IMR-90 (cell line): ENCODE measurements at regions not wholly inside any gene's neighbourhood (a gene's known extent, or its start where the extent isn't known, plus 50 kb on each side); places are given as distances from the start of the nearest gene placed in this dataset.
A peak's percentile ranks its signal among the peaks of the same experiment; 100 is the strongest.

Experiments used
- ATAC-seq: fragments of 200-7000 bp; cut with Tn5 transposase; 2 replicates; pipeline ENCODE4 v1.9.1; 2020; ENCODE audit warnings: low read depth, mild to moderate bottlenecking, moderate library complexity
- BruUV-seq: library from RNA; stranded (reverse); fragments of 400-500 nt; replicated peaks from 2 replicates; lab custom pipeline; 2021; lab: Mats Ljungman, UMichigan
- CTCF ChIA-PET: fragments of 300-600 bp; formaldehyde crosslinking; extraction: SDS; loops from one replicate; lab custom pipeline; 2021; ENCODE audit warnings: antibody characterized with exemption; lab: Yijun Ruan, JAX
- POLR2A ChIA-PET: fragments of 300-600 bp; sonication (Branson Sonifier 250); formaldehyde crosslinking; loops from one replicate; lab custom pipeline; 2022; ENCODE audit warnings: antibody characterized with exemption; ENCODE audit not compliant: unreplicated experiment; lab: Charles Lee
- DNase-seq: peaks from one replicate; pipeline ENCODE4 v3.0.0; 2013
- H2AFZ ChIP-seq: replicated peaks from 2 replicates; pipeline ENCODE3; 2013; ENCODE audit warnings: low read length, mild to moderate bottlenecking; ENCODE audit not compliant: poor library complexity
- H2AK5ac ChIP-seq: 2 replicates; pipeline ENCODE4 v1.6.1; 2013; ENCODE audit warnings: low read depth, low read length, inconsistent platforms
- H2AK9ac ChIP-seq: replicated peaks from 2 replicates; pipeline ENCODE3; 2013; ENCODE audit warnings: mild to moderate bottlenecking, low read depth, low read length, moderate library complexity; ENCODE audit not compliant: poor library complexity
- H2BK120ac ChIP-seq: 2 replicates; pipeline ENCODE4 v1.6.1; 2013; ENCODE audit warnings: low read depth, low read length, inconsistent platforms
- H2BK15ac ChIP-seq: 3 replicates; pipeline ENCODE4 v1.6.1; 2013; ENCODE audit warnings: low read depth, low read length, inconsistent platforms
- H2BK20ac ChIP-seq: 2 replicates; pipeline ENCODE4 v1.6.1; 2013; ENCODE audit warnings: low read depth, mild to moderate bottlenecking, inconsistent platforms, low read length, moderate library complexity
- H2BK5ac ChIP-seq: 2 replicates; pipeline ENCODE4 v1.6.1; 2013; ENCODE audit warnings: mild to moderate bottlenecking, low read depth, low read length, inconsistent platforms; ENCODE audit not compliant: poor library complexity, severe bottlenecking
- H3K14ac ChIP-seq: replicated peaks from 2 replicates; pipeline ENCODE4 v1.6.1; 2013; ENCODE audit warnings: low read depth, low read length, inconsistent platforms
- H3K18ac ChIP-seq: 2 replicates; pipeline ENCODE4 v1.6.1; 2013; ENCODE audit warnings: low read depth, low read length, control low read depth
- H3K23ac ChIP-seq: 2 replicates; pipeline ENCODE4 v1.6.1; 2013; ENCODE audit warnings: low read depth, low read length, inconsistent platforms
- H3K27ac ChIP-seq: 2 replicates; pipeline ENCODE4 v1.5.1; 2013; ENCODE audit warnings: mild to moderate bottlenecking, control low read depth, low read length; ENCODE audit not compliant: insufficient read depth
- H3K27me3 ChIP-seq: 2 replicates; pipeline ENCODE4 v1.6.1; 2013; ENCODE audit warnings: low read length; ENCODE audit not compliant: control insufficient read depth, insufficient read depth
- H3K36me3 ChIP-seq: 2 replicates; pipeline ENCODE4 v1.6.1; 2013; ENCODE audit warnings: low read length, mixed read lengths; ENCODE audit not compliant: control insufficient read depth, insufficient read depth
- H3K4ac ChIP-seq: 2 replicates; pipeline ENCODE4 v1.6.1; 2013; ENCODE audit warnings: low read depth, low read length, inconsistent platforms
- H3K4me1 ChIP-seq: 2 replicates; pipeline ENCODE4 v1.6.1; 2013; ENCODE audit warnings: low read length, mixed read lengths; ENCODE audit not compliant: control insufficient read depth, insufficient read depth
- H3K4me2 ChIP-seq: 2 replicates; pipeline ENCODE4 v1.6.1; 2013; ENCODE audit warnings: low read depth, mild to moderate bottlenecking, control low read depth, low read length, moderate library complexity
- H3K4me3 ChIP-seq: 2 replicates; pipeline ENCODE4 v1.5.1; 2013; ENCODE audit warnings: low read depth, mild to moderate bottlenecking, control low read depth, low read length, moderate library complexity; ENCODE audit not compliant: insufficient read depth
- H3K56ac ChIP-seq: 2 replicates; pipeline ENCODE4 v1.6.1; 2013; ENCODE audit warnings: low read length, inconsistent platforms; ENCODE audit not compliant: insufficient read depth; ENCODE audit errors: extremely low read depth
- H3K79me1 ChIP-seq, 2 experiments: 2 replicates each; pipeline ENCODE4 v1.6.1; 2013; ENCODE audit warnings: low read length in 2 of 2, inconsistent platforms in 1 of 2, low read depth in 1 of 2
- H3K9ac ChIP-seq: 2 replicates; pipeline ENCODE4 v1.6.1; 2013; ENCODE audit warnings: low read depth, low read length, control low read depth
- H3K9me1 ChIP-seq: 2 replicates; pipeline ENCODE4 v1.6.1; 2013; ENCODE audit warnings: low read length, inconsistent platforms; ENCODE audit not compliant: insufficient read depth
- H3K9me3 ChIP-seq: 2 replicates; pipeline ENCODE4 v1.6.1; 2013; ENCODE audit warnings: low read length; ENCODE audit not compliant: control insufficient read depth, insufficient read depth
- H4K20me1 ChIP-seq: 2 replicates; pipeline ENCODE4 v1.6.1; 2013; ENCODE audit warnings: low read length, inconsistent platforms; ENCODE audit not compliant: insufficient read depth
- H4K5ac ChIP-seq: 2 replicates; pipeline ENCODE4 v1.6.1; 2013; ENCODE audit warnings: mild to moderate bottlenecking, low read depth, low read length, control low read depth
- H4K8ac ChIP-seq, 2 experiments: 2 replicates each; pipeline ENCODE4 v1.6.1; 2013; ENCODE audit warnings: low read depth in 2 of 2, low read length in 2 of 2, control low read depth in 1 of 2, inconsistent platforms in 1 of 2
- H4K91ac ChIP-seq: 2 replicates; pipeline ENCODE4 v1.6.1; 2013; ENCODE audit warnings: low read depth, low read length, inconsistent platforms; ENCODE audit not compliant: insufficient read depth
- BHLHE40 ChIP-seq: fragments of 150-350 bp; IDR thresholded peaks from 2 replicates; pipeline ENCODE4 v1.6.1; 2016; ENCODE audit warnings: mild to moderate bottlenecking, low read depth, low read length
- CEBPB ChIP-seq: IDR thresholded peaks from 2 replicates; pipeline ENCODE4 v1.6.1; 2012; ENCODE audit warnings: low read depth, low read length, improper control_type of control experiment
- ELK1 ChIP-seq: fragments of 150-350 bp; IDR thresholded peaks from 2 replicates; pipeline ENCODE4 v1.6.1; 2016; ENCODE audit warnings: low read depth, mild to moderate bottlenecking, low read length, moderate library complexity, borderline replicate concordance
- FOS ChIP-seq: fragments of 150-350 bp; IDR thresholded peaks from 2 replicates; pipeline ENCODE4 v1.6.1; 2016; ENCODE audit warnings: low read depth, low read length
- MAFK ChIP-seq: IDR thresholded peaks from 2 replicates; pipeline ENCODE4 v1.6.1; 2012; ENCODE audit warnings: low read depth, low read length, improper control_type of control experiment
- MXI1 ChIP-seq: IDR thresholded peaks from 2 replicates; pipeline ENCODE4 v1.6.1; 2012; ENCODE audit warnings: low read depth, mild to moderate bottlenecking, low read length, moderate library complexity, borderline replicate concordance
- NFE2L2 ChIP-seq: fragments of 150-350 bp; IDR thresholded peaks from 2 replicates; pipeline ENCODE4 v1.6.1; 2016; ENCODE audit warnings: low read depth, mild to moderate bottlenecking, low read length
- POLR2A ChIP-seq: IDR thresholded peaks from 2 replicates; pipeline ENCODE4 v1.6.1; 2012; ENCODE audit warnings: mild to moderate bottlenecking, low read depth, low read length
- RAD21 ChIP-seq: IDR thresholded peaks from 2 replicates; pipeline ENCODE4 v1.6.1; 2012; ENCODE audit warnings: low read length, improper control_type of control experiment
- RCOR1 ChIP-seq: IDR thresholded peaks from 2 replicates; pipeline ENCODE4 v1.6.1; 2012; ENCODE audit warnings: mild to moderate bottlenecking, low read length, improper control_type of control experiment; ENCODE audit not compliant: insufficient replicate concordance
- RFX5 ChIP-seq: IDR thresholded peaks from 2 replicates; pipeline ENCODE4 v1.8.0; 2012; ENCODE audit warnings: low read depth, mild to moderate bottlenecking, low read length, moderate library complexity
- SMC3 ChIP-seq: fragments of 150-350 bp; IDR thresholded peaks from 2 replicates; pipeline ENCODE4 v1.6.1; 2016; ENCODE audit warnings: low read depth, mild to moderate bottlenecking, antibody characterized with exemption, low read length, moderate library complexity
- WGBS, 2 experiments: methylation state at CpG; one replicate each; pipeline versions ENCODE4 v1.1.5 to v1.1.7; 2013; ENCODE audit warnings: missing lambda C conversion rate in 2 of 2; ENCODE audit not compliant: insufficient read length in 1 of 2; ENCODE audit errors: extremely low coverage in 2 of 2; 5-methylcytosine and 5-hydroxymethylcytosine counted together
- dilution Hi-C: fragments of 300-500 bp; cut with HindIII; formaldehyde crosslinking; loops from one replicate; pipeline ENCODE4 v1.14.3; 2018; ENCODE audit warnings: low sequenced_read_pairs; ENCODE audit not compliant: unreplicated experiment
- in situ Hi-C: fragments of 300-500 bp; cut with MboI; formaldehyde crosslinking; loops from 3 replicates; pipeline ENCODE4 v1.14.3; 2019; ENCODE audit warnings: low sequenced_read_pairs, inconsistent platforms, mixed read lengths
- intact Hi-C: fragments of 100-400 bp; cut with micrococcal nuclease; formaldehyde crosslinking; loops from 2 replicates; pipeline ENCODE4 v1.10.0; 2022
- TF ChIP-seq, protein P1 (sequence below): conservative IDR thresholded peaks from 2 replicates; pipeline ENCODE4 v1.5.1; 2012; ENCODE audit warnings: mild to moderate bottlenecking, low read depth, low read length, improper control_type of control experiment
- TF ChIP-seq, protein P2 (sequence below): fragments of 150-350 bp; IDR thresholded peaks from 2 replicates; pipeline ENCODE4 v1.6.1; 2017; ENCODE audit warnings: mild to moderate bottlenecking, antibody characterized with exemption, low read length, low read depth

GRCh38 chr2:221074238-221074637 lies 497.9 kb downstream of the EPHA4 start:
- intact Hi-C loops = loop anchor here (10.0 kb wide), 2 partner anchors 389 to 501 kb away; partner anchors contain the start of gene EPHA4
- Histone ChIP-seq H3K4ac (0 out of 2 replicates have a peak overlapping the region, but pooled peaks have one; percentile 7), H3K27ac (no peak overlapping the region), H2BK15ac (0 out of 3 replicates have a peak overlapping the region, but pooled peaks have one; percentile 10), H3K18ac (no peak overlapping the region), H4K91ac (no peak overlapping the region; the same call in 1 of the 2 replicates), H2BK5ac (no peak overlapping the region), H3K9ac (no peak overlapping the region), H4K8ac (no peak overlapping the region), H3K14ac (no peak overlapping the region), H3K27me3 (no peaks in the 10 kb centered on the region), H2AFZ (no peak overlapping the region), H2AK9ac (no peak overlapping the region), H4K5ac (no peak overlapping the region), H2BK20ac (peak overlapping the region; percentile 9; the same call in 1 of the 2 replicates), H3K4me3 (no peak overlapping the region), H3K4me2 (no peak overlapping the region), H2AK5ac (no peak overlapping the region), H3K9me3 (peaks cover 10% of the 10 kb centered on the region), H4K20me1 (no peaks in the 10 kb centered on the region), H2BK120ac (peak overlapping the region; percentile 11; the same call in 1 of the 2 replicates), H3K9me1 (peaks cover 6% of the 10 kb centered on the region; the same call in 1 of the 2 replicates), H3K36me3 (no peaks in the 10 kb centered on the region), H3K23ac (no peak overlapping the region), H3K79me1 (no peaks in the 10 kb centered on the region), H3K56ac (no peak overlapping the region), H3K4me1 (peaks cover 6% of the 10 kb centered on the region; the same call in 1 of the 2 replicates)
- in situ Hi-C loops = no loop called here
- POLR2A ChIA-PET = no interaction called here
- no CpG with 5 or more reads among the region's 4 CpGs for WGBS, 2 experiments
- ATAC-seq (no peak), DNase-seq (no peak)
- CTCF ChIA-PET = no interaction called here
- dilution Hi-C loops = no loop called here
- no TSS peak for BruUV-seq
- TF ChIP-seq MXI1 = no peak
- no peak for TF ChIP-seq CEBPB
- TF ChIP-seq MAFK = no peak
- no peak for TF ChIP-seq ELK1
- TF ChIP-seq BHLHE40 = no peak
- TF ChIP-seq, protein P1, sequence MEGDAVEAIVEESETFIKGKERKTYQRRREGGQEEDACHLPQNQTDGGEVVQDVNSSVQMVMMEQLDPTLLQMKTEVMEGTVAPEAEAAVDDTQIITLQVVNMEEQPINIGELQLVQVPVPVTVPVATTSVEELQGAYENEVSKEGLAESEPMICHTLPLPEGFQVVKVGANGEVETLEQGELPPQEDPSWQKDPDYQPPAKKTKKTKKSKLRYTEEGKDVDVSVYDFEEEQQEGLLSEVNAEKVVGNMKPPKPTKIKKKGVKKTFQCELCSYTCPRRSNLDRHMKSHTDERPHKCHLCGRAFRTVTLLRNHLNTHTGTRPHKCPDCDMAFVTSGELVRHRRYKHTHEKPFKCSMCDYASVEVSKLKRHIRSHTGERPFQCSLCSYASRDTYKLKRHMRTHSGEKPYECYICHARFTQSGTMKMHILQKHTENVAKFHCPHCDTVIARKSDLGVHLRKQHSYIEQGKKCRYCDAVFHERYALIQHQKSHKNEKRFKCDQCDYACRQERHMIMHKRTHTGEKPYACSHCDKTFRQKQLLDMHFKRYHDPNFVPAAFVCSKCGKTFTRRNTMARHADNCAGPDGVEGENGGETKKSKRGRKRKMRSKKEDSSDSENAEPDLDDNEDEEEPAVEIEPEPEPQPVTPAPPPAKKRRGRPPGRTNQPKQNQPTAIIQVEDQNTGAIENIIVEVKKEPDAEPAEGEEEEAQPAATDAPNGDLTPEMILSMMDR = no peak
- no peak for TF ChIP-seq RAD21
- no peak for TF ChIP-seq RFX5
- no peak for TF ChIP-seq SMC3
- no peak for TF ChIP-seq FOS
- no peak for TF ChIP-seq NFE2L2
- TF ChIP-seq, protein P2, sequence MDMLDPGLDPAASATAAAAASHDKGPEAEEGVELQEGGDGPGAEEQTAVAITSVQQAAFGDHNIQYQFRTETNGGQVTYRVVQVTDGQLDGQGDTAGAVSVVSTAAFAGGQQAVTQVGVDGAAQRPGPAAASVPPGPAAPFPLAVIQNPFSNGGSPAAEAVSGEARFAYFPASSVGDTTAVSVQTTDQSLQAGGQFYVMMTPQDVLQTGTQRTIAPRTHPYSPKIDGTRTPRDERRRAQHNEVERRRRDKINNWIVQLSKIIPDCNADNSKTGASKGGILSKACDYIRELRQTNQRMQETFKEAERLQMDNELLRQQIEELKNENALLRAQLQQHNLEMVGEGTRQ = no peak
- no peak for TF ChIP-seq POLR2A
- no peak for TF ChIP-seq RCOR1
